Astrocyte of the cerebellum (primary cell): ENCODE measurements at regions not wholly inside any gene's neighbourhood (a gene's known extent, or its start where the extent isn't known, plus 50 kb on each side); places are given as distances from the start of the nearest gene placed in this dataset.

Experiments used
- DNase-seq: peaks from one replicate; pipeline ENCODE4 v3.0.0-alpha.2; 2011; ENCODE audit warnings: low read depth
- H3K4me3 ChIP-seq: 2 replicates; pipeline ENCODE4 v1.5.1; 2011; ENCODE audit warnings: mild to moderate bottlenecking, low read depth, low read length, moderate library complexity
- in situ Hi-C: cut with HindIII; loops from 2 replicates; pipeline ENCODE4 v1.10.0; 2017; ENCODE audit warnings: low sequenced_read_pairs
- TF ChIP-seq, protein P1 (sequence below): IDR thresholded peaks from 2 replicates; pipeline ENCODE4 v1.5.1; 2012; ENCODE audit warnings: low read length, low read depth, moderate library complexity, mild to moderate bottlenecking; ENCODE audit errors: missing control alignments

- in situ Hi-C loops = no loop called here
- TF ChIP-seq, protein P1, sequence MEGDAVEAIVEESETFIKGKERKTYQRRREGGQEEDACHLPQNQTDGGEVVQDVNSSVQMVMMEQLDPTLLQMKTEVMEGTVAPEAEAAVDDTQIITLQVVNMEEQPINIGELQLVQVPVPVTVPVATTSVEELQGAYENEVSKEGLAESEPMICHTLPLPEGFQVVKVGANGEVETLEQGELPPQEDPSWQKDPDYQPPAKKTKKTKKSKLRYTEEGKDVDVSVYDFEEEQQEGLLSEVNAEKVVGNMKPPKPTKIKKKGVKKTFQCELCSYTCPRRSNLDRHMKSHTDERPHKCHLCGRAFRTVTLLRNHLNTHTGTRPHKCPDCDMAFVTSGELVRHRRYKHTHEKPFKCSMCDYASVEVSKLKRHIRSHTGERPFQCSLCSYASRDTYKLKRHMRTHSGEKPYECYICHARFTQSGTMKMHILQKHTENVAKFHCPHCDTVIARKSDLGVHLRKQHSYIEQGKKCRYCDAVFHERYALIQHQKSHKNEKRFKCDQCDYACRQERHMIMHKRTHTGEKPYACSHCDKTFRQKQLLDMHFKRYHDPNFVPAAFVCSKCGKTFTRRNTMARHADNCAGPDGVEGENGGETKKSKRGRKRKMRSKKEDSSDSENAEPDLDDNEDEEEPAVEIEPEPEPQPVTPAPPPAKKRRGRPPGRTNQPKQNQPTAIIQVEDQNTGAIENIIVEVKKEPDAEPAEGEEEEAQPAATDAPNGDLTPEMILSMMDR = no peak
- no peak overlapping the region for H3K4me3 ChIP-seq
- no peak for DNase-seq
Measured at GRCh38 chr7:46214526-46214925, 293.5 kb upstream of the IGFBP3 start.

- no peak overlapping the region for H3K4me3 ChIP-seq
- DNase-seq = no peak
- TF ChIP-seq, protein P1 = no peak
- in situ Hi-C loops = no loop called here
Measured at GRCh38 chr7:46213154-46213537, 292.1 kb upstream of the IGFBP3 start.

DNA sequence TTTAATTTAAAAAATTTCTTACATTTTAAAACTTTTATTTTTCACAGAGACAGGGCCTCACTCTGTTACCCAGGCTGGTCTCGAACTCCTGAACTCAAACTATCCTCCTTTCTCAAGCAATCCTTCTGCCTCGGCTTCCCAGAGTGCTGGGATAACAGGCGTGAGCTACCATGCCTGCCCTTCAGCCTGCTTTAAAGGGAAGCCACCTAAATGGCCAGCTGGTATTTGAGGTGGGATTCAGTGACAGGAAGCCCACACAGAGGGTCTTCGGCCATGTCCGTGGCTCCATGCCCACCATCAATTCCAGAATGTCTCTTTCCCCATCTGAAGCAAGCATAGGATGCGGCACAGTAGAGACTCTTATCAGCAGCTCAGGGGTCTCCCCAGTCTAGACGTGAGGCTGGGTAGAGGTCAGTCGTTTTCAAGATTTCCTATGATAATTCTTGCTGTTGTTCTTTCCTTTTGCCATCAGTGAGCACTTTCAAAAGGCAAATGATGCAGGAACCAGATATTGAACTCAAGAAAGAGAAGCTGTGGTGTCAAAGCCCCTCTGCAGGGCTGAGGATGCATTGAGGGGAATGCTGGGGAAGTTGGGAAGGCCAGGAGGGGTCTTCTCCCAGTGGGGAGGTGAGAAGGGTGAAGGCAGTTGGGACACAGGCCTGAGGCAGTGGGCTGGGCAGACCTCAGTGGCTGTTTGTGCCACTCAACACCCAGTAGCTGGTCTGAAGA lies 291.5 kb upstream of the IGFBP3 start:
- TF ChIP-seq, protein P1 = no peak
- DNase-seq = no peak
- H3K4me3 ChIP-seq = no peak overlapping the region
- in situ Hi-C loops = no loop called here

GRCh38 chr7:46210467-46210866 lies 289.4 kb upstream of the IGFBP3 start:
- TF ChIP-seq, protein P1 = no peak
- in situ Hi-C loops = no loop called here
- no peak for DNase-seq
- no peak overlapping the region for H3K4me3 ChIP-seq

GRCh38 chr7:46209611-46210388 lies 288.7 kb upstream of the IGFBP3 start:
- in situ Hi-C loops = no loop called here
- TF ChIP-seq, protein P1 = no peak
- H3K4me3 ChIP-seq = no peak overlapping the region
- no peak for DNase-seq

DNA sequence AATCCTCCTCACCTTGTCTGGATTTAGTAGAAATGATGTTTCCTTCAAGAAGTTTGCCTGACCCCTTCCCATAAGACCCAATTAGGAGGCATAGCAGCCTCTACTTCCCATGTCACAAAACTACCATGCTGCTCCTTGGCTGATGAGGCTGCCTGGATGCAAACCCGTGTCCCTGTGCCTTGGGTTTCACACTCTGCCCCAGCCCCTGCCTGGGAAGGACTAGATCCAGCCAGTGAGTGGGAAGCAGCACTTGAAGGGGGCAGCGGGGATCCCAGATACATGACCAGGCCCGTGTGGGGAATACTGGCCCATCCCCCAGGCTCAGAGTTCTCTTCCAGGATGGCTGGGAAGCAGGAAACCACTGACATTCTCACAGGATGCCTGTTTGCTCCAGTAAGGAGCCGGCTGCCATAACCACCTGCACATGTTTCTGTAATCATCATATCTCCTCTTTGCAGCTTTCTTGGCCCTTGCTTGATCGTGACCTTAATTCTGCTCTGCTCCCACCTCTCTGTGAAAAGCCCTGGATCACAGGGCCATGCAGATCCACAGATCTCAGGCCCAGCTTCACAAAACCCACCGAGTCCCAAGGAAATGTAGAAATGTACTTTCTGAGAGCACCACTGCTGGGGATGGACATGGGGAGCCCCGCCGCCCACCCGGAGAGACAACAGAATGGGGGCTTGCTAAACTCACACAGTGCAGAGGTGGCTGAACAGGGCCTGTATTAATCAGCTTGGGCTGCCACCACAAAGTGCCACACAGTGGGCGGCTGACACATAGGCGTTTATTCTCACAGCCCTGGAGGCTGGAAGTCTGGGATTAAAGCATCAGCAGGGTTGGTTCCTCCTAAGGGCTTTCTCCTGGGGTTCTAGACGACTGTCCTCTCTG lies 287.8 kb upstream of the IGFBP3 start:
- no peak for DNase-seq
- in situ Hi-C loops = no loop called here
- H3K4me3 ChIP-seq = no peak overlapping the region
- TF ChIP-seq, protein P1 = no peak
